ENCODE measurements at regions not wholly inside any gene's neighbourhood (a gene's known extent, or its start where the extent isn't known, plus 50 kb on each side); places are given as distances from the start of the nearest gene placed in this dataset.

DNA sequence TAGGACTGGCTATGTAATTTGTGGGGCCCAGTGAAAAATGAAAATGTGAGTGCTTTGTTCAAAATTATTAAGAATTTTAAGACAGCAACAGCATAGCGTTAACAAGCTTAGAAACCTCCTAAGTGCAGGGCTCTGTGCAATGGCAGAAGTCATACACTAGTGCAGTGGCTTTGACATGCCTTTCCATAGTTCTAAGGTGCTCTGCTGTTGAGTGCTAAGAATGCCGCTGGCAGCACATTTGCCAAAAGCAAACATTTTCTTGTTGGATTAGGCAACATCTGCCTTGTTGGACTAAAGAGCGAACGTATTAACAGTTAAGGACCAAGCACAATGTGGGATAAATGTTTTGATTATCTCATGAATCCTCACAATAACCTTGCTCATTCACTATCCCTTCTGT lies 244.9 kb upstream of the PDE3A start:
- H3K36me3 ChIP-seq (ENCODE audit: control insufficient read depth, insufficient read depth, low read length): no peaks in the 10 kb centered on the region
- H3K4me3 ChIP-seq (ENCODE audit: low read depth, low read length): no peak overlapping the region
- no peaks in the 10 kb centered on the region for H3K27me3 ChIP-seq (ENCODE audit: control insufficient read depth, insufficient read depth, low read length)
- DNase-seq (ENCODE audit: low read depth): no peak
- no peak for TF ChIP-seq CTCF (IDR thresholded peaks at IDR 0.05; ENCODE audit: insufficient read depth, low read length, poor library complexity, severe bottlenecking)

GRCh38 chr12:20125276-20125798 lies 243.0 kb upstream of the PDE3A start:
- Histone ChIP-seq H3K36me3 (ENCODE audit: control insufficient read depth, insufficient read depth, low read length) (no peaks in the 10 kb centered on the region), H3K27me3 (ENCODE audit: control insufficient read depth, insufficient read depth, low read length) (no peaks in the 10 kb centered on the region), H3K4me3 (ENCODE audit: low read depth, low read length) (no peak overlapping the region)
- no peak for DNase-seq (ENCODE audit: low read depth)
- no peak for TF ChIP-seq CTCF (IDR thresholded peaks at IDR 0.05; ENCODE audit: insufficient read depth, low read length, poor library complexity, severe bottlenecking)

DNA sequence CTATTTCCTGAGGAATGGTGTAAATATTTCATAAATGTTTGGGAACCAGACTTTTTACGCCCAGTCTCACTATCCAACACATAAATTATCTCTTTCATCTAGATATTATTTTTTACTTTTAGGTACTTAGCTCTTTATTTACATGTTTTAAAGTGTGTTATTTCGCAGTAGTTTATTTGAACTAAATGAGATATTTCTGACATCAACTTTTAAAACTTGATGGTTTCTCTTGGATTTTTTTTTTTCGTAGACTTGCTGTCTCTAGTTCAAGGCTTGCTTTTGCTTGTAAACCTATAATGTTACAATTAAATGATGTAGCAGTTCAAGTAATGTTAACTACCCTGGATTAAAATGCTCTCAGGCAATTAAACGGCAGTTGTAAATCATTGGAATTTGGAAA lies 241.7 kb upstream of the PDE3A start:
- TF ChIP-seq CTCF (IDR thresholded peaks at IDR 0.05; ENCODE audit: insufficient read depth, low read length, poor library complexity, severe bottlenecking): no peak
- Histone ChIP-seq H3K4me3 (ENCODE audit: low read depth, low read length) (no peak overlapping the region), H3K36me3 (ENCODE audit: control insufficient read depth, insufficient read depth, low read length) (no peaks in the 10 kb centered on the region), H3K27me3 (ENCODE audit: control insufficient read depth, insufficient read depth, low read length) (no peaks in the 10 kb centered on the region)
- DNase-seq (ENCODE audit: low read depth): no peak

GRCh38 chr12:20127413-20127812 lies 240.9 kb upstream of the PDE3A start:
- Histone ChIP-seq H3K36me3 (ENCODE audit: control insufficient read depth, insufficient read depth, low read length) (no peaks in the 10 kb centered on the region), H3K27me3 (ENCODE audit: control insufficient read depth, insufficient read depth, low read length) (no peaks in the 10 kb centered on the region), H3K4me3 (ENCODE audit: low read depth, low read length) (no peak overlapping the region)
- no peak for TF ChIP-seq CTCF (IDR thresholded peaks at IDR 0.05; ENCODE audit: insufficient read depth, low read length, poor library complexity, severe bottlenecking)
- DNase-seq (ENCODE audit: low read depth): no peak

GRCh38 chr12:20128928-20129327 lies 239.4 kb upstream of the PDE3A start:
- TF ChIP-seq CTCF (IDR thresholded peaks at IDR 0.05; ENCODE audit: insufficient read depth, low read length, poor library complexity, severe bottlenecking): no peak
- H3K4me3 ChIP-seq (ENCODE audit: low read depth, low read length): no peak overlapping the region
- no peaks in the 10 kb centered on the region for H3K36me3 ChIP-seq (ENCODE audit: control insufficient read depth, insufficient read depth, low read length)
- DNase-seq (ENCODE audit: low read depth): no peak
- H3K27me3 ChIP-seq (ENCODE audit: control insufficient read depth, insufficient read depth, low read length): no peaks in the 10 kb centered on the region

GRCh38 chr12:20132818-20133217 lies 235.5 kb upstream of the PDE3A start:
- no peak for DNase-seq (ENCODE audit: low read depth)
- no peak overlapping the region for H3K4me3 ChIP-seq (ENCODE audit: low read depth, low read length)
- no peak for TF ChIP-seq CTCF (IDR thresholded peaks at IDR 0.05; ENCODE audit: insufficient read depth, low read length, poor library complexity, severe bottlenecking)
- H3K36me3 ChIP-seq (ENCODE audit: control insufficient read depth, insufficient read depth, low read length): no peaks in the 10 kb centered on the region
- no peaks in the 10 kb centered on the region for H3K27me3 ChIP-seq (ENCODE audit: control insufficient read depth, insufficient read depth, low read length)

Measured in kidney epithelial cell (primary cell).